Heart right ventricle (tissue), 16 donors: ENCODE measurements at regions not wholly inside any gene's neighbourhood (a gene's known extent, or its start where the extent isn't known, plus 50 kb on each side); places are given as distances from the start of the nearest gene placed in this dataset.

Source experiments
- ATAC-seq, 8 donors: fragments of 200-7000 bp; cut with Tn5 transposase; one replicate each; pipeline ENCODE4 v1.9.1; 2020; ENCODE audit warnings: mild to moderate bottlenecking in 8 of 8, moderate library complexity in 8 of 8, moderate number of reproducible peaks in 1 of 8
- DNase-seq, 2 donors: peaks; one replicate each; pipeline ENCODE4 v3.0.0-alpha.2; 2020
- H3K27ac ChIP-seq, 10 donors: fragments of 200-600 bp; sonication (generic) in 2 of 10; one replicate each; pipeline versions ENCODE4 v1.5.0 to v1.8.0; 2020 to 2022; ENCODE audit warnings: mild to moderate bottlenecking in 3 of 10
- H3K27me3 ChIP-seq, 7 donors: fragments of 200-600 bp; one replicate each; pipeline ENCODE4 v1.8.0; 2021 to 2022; ENCODE audit warnings: mild to moderate bottlenecking in 2 of 7
- H3K36me3 ChIP-seq, 9 donors: fragments of 200-600 bp; sonication (generic) in 1 of 9; one replicate each; pipeline versions ENCODE4 v1.5.0 to v1.8.0; 2020 to 2022; ENCODE audit warnings: mild to moderate bottlenecking in 2 of 9
- H3K4me1 ChIP-seq, 9 donors: fragments of 200-600 bp; sonication (generic) in 1 of 9; one replicate each; pipeline versions ENCODE4 v1.5.0 to v1.8.0; 2020 to 2022; ENCODE audit warnings: mild to moderate bottlenecking in 4 of 9
- H3K4me3 ChIP-seq, 10 donors: fragments of 200-600 bp; sonication (generic) in 2 of 10; one replicate each; pipeline versions ENCODE4 v1.5.0 to v1.8.0; 2020 to 2022; ENCODE audit warnings: mild to moderate bottlenecking in 7 of 10, moderate library complexity in 2 of 10
- H3K9me3 ChIP-seq, 11 donors: fragments of 200-600 bp in 10 of 11; sonication (generic) in 2 of 11; one replicate each; pipeline versions ENCODE4 v1.5.0 to v1.8.0; 2013 to 2022; ENCODE audit warnings: mild to moderate bottlenecking in 2 of 11, control low read depth in 1 of 11, moderate library complexity in 1 of 11
- CTCF ChIP-seq, 9 donors: fragments of 200-600 bp; sonication (generic) in 2 of 9; IDR thresholded peaks; one replicate each; pipeline versions ENCODE4 v1.5.0 to v1.8.0; 2021 to 2022; ENCODE audit warnings: antibody characterized with exemption in 9 of 9, mild to moderate bottlenecking in 5 of 9, moderate library complexity in 1 of 9
- WGBS, 2 donors: extraction: QIAGEN DNeasy Blood & Tissue Kit; methylation state at CpG; one replicate each; pipeline ENCODE4 v1.1.7; 2013; ENCODE audit warnings: inconsistent platforms in 1 of 2; 5-methylcytosine and 5-hydroxymethylcytosine counted together
- intact Hi-C, 10 donors: fragments of 100-400 bp; cut with DNase I; formaldehyde crosslinking; loops; one replicate each; pipeline versions ENCODE4 v1.11.1 to v1.14.2; 2022
- donor health status: Arrhythmogenic right ventricular cardiomyopathy.
- donor health status: ischemic (EF 13 %, LVEDD 7.1; RV severe dilation, severe dysfunction).
- donor health status: healthy with polysubstance abuse.
- donor health status: DM: no; HTN: yes; CAD: no.
- donor health status: DM: no; HTN: no; CAD: no.
- donor health status: ischemic (EF 25% LVEDD 6.9; RV normal size, moderate dysfunction).
- donor health status: ischemic (EF 25% LVEDD 5.7; RV mildly dilated, moderate dysfunction).
- donor health status: healthy.
- donor health status: DM: yes; HTN: yes; CAD: no.
- donor health status: Ischemic cardiomyopathy.
- donor health status: ischemic (EF 35%, LVEDD 5.7; RV mildly dilated, moderate dysfunction).
- donor health status: nonischemic (EF 11% LVEDD 7.7; RV severe dilation, severe dysfunction).
- donor health status: DM: yes; HTN: yes; CAD: no.
- donor health status: PGD.
- donor health status: ischemic (EF 29% LVEDD 5.4; RV normal size, mild dysfunction).
- donor health status: nonischemic (EF 23%, LVEDD 6.1; RV moderate dilation, normal function).

- intact Hi-C loops: no loop called here
- DNase-seq (no peak), ATAC-seq (no peak)
- no peaks in the 10 kb centered on the region for H3K9me3 ChIP-seq
- no peaks in the 10 kb centered on the region for H3K36me3 ChIP-seq
- TF ChIP-seq CTCF (IDR thresholded peaks at IDR 0.05): no peak
- WGBS, 2 donors: 48 to 75% methylated on average over 1 of the region's 1 CpG
- no peak overlapping the region for H3K4me3 ChIP-seq
- no peaks in the 10 kb centered on the region for H3K27me3 ChIP-seq
- H3K4me1 ChIP-seq: no peaks in the 10 kb centered on the region
- no peak overlapping the region for H3K27ac ChIP-seq
Measured at GRCh38 chrY:8582277-8582850, 754.9 kb upstream of the TSPY4 start.

GRCh38 chrY:8583191-8583590 is 754.1 kb upstream of the TSPY4 start:
- Histone ChIP-seq H3K4me1 (no peaks in the 10 kb centered on the region), H3K36me3 (no peaks in the 10 kb centered on the region), H3K4me3 (no peak overlapping the region), H3K27ac (no peak overlapping the region), H3K9me3 (no peaks in the 10 kb centered on the region), H3K27me3 (no peaks in the 10 kb centered on the region)
- WGBS, 2 donors: 53 to 55% methylated on average over 4 of the region's 4 CpGs
- ATAC-seq (no peak), DNase-seq (no peak)
- no peak for TF ChIP-seq CTCF (IDR thresholded peaks at IDR 0.05)
- intact Hi-C loops: no loop called here

- Histone ChIP-seq H3K27ac (no peak overlapping the region), H3K27me3 (no peaks in the 10 kb centered on the region), H3K4me1 (no peaks in the 10 kb centered on the region), H3K9me3 (no peaks in the 10 kb centered on the region), H3K36me3 (no peaks in the 10 kb centered on the region), H3K4me3 (no peak overlapping the region)
- TF ChIP-seq CTCF (IDR thresholded peaks at IDR 0.05): no peak
- DNase-seq: peak; percentile 4 to 15
- intact Hi-C loops: no loop called here
- WGBS, 2 donors: 34 to 40% methylated on average over 2 of the region's 2 CpGs
- peak in 3 of 8 donors; percentile 61 to 82 (median 70) for ATAC-seq
Measured at GRCh38 chrY:8590641-8591040, 746.6 kb upstream of the TSPY4 start.

GRCh38 chrY:8591821-8592516 is 745.3 kb upstream of the TSPY4 start:
- H3K4me1 ChIP-seq: no peaks in the 10 kb centered on the region
- H3K9me3 ChIP-seq: no peaks in the 10 kb centered on the region
- H3K36me3 ChIP-seq: no peaks in the 10 kb centered on the region
- ATAC-seq: peak in 5 of 8 donors; percentile 22 to 70 (median 30)
- peak in 1 of 9 donors; percentile 15 for TF ChIP-seq CTCF (IDR thresholded peaks at IDR 0.05)
- H3K4me3 ChIP-seq: no peak overlapping the region
- DNase-seq: peak in 1 of 2 donors; percentile 8
- no peaks in the 10 kb centered on the region for H3K27me3 ChIP-seq
- 27 to 29% methylated on average over 3 of the region's 3 CpGs for WGBS, 2 donors
- intact Hi-C loops: no loop called here
- H3K27ac ChIP-seq: no peak overlapping the region
